ENCODE measurements at regions not wholly inside any gene's neighbourhood (a gene's known extent, or its start where the extent isn't known, plus 50 kb on each side); places are given as distances from the start of the nearest gene placed in this dataset.

GRCh38 chr9:108707120-108707519, 148.7 kb downstream of the ACTL7B start:
- TF ChIP-seq CTCF (IDR thresholded peaks at IDR 0.05; ENCODE audit: insufficient read depth, low read depth, low read length, missing control alignments), result no peak
- H3K4me3 ChIP-seq (ENCODE audit: low read depth, low read length), result no peak overlapping the region
- no peak for DNase-seq (ENCODE audit: low read depth)

- H3K4me3 ChIP-seq (ENCODE audit: low read depth, low read length), result no peak overlapping the region
- DNase-seq (ENCODE audit: low read depth), result no peak
- TF ChIP-seq CTCF (IDR thresholded peaks at IDR 0.05; ENCODE audit: insufficient read depth, low read depth, low read length, missing control alignments), result no peak
These were observed 151.5 kb downstream of the ACTL7B start for GRCh38 chr9:108704156-108704852.

GRCh38 chr9:108703429-108703828, 152.4 kb downstream of the ACTL7B start:
- no peak for DNase-seq (ENCODE audit: low read depth)
- TF ChIP-seq CTCF (IDR thresholded peaks at IDR 0.05; ENCODE audit: insufficient read depth, low read depth, low read length, missing control alignments), result no peak
- no peak overlapping the region for H3K4me3 ChIP-seq (ENCODE audit: low read depth, low read length)

GRCh38 chr9:108702681-108703080, 153.1 kb downstream of the ACTL7B start:
- no peak overlapping the region for H3K4me3 ChIP-seq (ENCODE audit: low read depth, low read length)
- DNase-seq (ENCODE audit: low read depth), result no peak
- TF ChIP-seq CTCF (IDR thresholded peaks at IDR 0.05; ENCODE audit: insufficient read depth, low read depth, low read length, missing control alignments), result no peak

- H3K4me3 ChIP-seq (ENCODE audit: low read depth, low read length), result no peak overlapping the region
- DNase-seq (ENCODE audit: low read depth), result no peak
- no peak for TF ChIP-seq CTCF (IDR thresholded peaks at IDR 0.05; ENCODE audit: insufficient read depth, low read depth, low read length, missing control alignments)
These were observed 157.0 kb downstream of the ACTL7B start for GRCh38 chr9:108698801-108699200.

- no peak overlapping the region for H3K4me3 ChIP-seq (ENCODE audit: low read depth, low read length)
- DNase-seq (ENCODE audit: low read depth), result no peak
- TF ChIP-seq CTCF (IDR thresholded peaks at IDR 0.05; ENCODE audit: insufficient read depth, low read depth, low read length, missing control alignments), result no peak
These were observed 157.6 kb downstream of the ACTL7B start for GRCh38 chr9:108698231-108698630.

- no peak for TF ChIP-seq CTCF (IDR thresholded peaks at IDR 0.05; ENCODE audit: insufficient read depth, low read depth, low read length, missing control alignments)
- no peak for DNase-seq (ENCODE audit: low read depth)
- no peak overlapping the region for H3K4me3 ChIP-seq (ENCODE audit: low read depth, low read length)
These were observed 159.6 kb downstream of the ACTL7B start for GRCh38 chr9:108696156-108696555.
